ENCODE measurements at regions not wholly inside any gene's neighbourhood (a gene's known extent, or its start where the extent isn't known, plus 50 kb on each side); places are given as distances from the start of the nearest gene placed in this dataset.

GRCh38 chr17:33370401-33370800 is 77.3 kb upstream of the ASIC2 start:
- H3K27me3 ChIP-seq: no peaks in the 10 kb centered on the region
- H3K4me1 ChIP-seq: no peaks in the 10 kb centered on the region
- no peak overlapping the region for H3K27ac ChIP-seq
- H3K9me3 ChIP-seq: no peaks in the 10 kb centered on the region
- intact Hi-C loops (cut with DNase I): no loop called here
- ATAC-seq (no peak), DNase-seq (no peak)
- TF ChIP-seq CTCF (IDR thresholded peaks at IDR 0.05): no peak
- H3K4me3 ChIP-seq: no peak overlapping the region
- no peaks in the 10 kb centered on the region for H3K36me3 ChIP-seq

- H3K27me3 ChIP-seq: no peaks in the 10 kb centered on the region
- H3K27ac ChIP-seq: no peak overlapping the region
- ATAC-seq: no peak
- no peaks in the 10 kb centered on the region for H3K4me1 ChIP-seq
- H3K4me3 ChIP-seq: no peak overlapping the region
- no peak for TF ChIP-seq CTCF (IDR thresholded peaks at IDR 0.05)
- no peaks in the 10 kb centered on the region for H3K9me3 ChIP-seq
- intact Hi-C loops (cut with DNase I): no loop called here
- DNase-seq: no peak
- no peaks in the 10 kb centered on the region for H3K36me3 ChIP-seq
Measured at GRCh38 chr17:33371377-33371776, 78.3 kb upstream of the ASIC2 start.

- Histone ChIP-seq H3K27me3 (no peaks in the 10 kb centered on the region), H3K4me3 (no peak overlapping the region), H3K9me3 (no peaks in the 10 kb centered on the region), H3K36me3 (no peaks in the 10 kb centered on the region), H3K4me1 (no peaks in the 10 kb centered on the region), H3K27ac (no peak overlapping the region)
- ATAC-seq: no peak
- intact Hi-C loops (cut with DNase I): no loop called here
- no peak for TF ChIP-seq CTCF (IDR thresholded peaks at IDR 0.05)
- no peak for DNase-seq
Measured at GRCh38 chr17:33373273-33373672, 80.2 kb upstream of the ASIC2 start.

- Histone ChIP-seq H3K4me1 (no peaks in the 10 kb centered on the region), H3K4me3 (no peak overlapping the region), H3K27ac (no peak overlapping the region), H3K9me3 (no peaks in the 10 kb centered on the region), H3K36me3 (no peaks in the 10 kb centered on the region), H3K27me3 (no peaks in the 10 kb centered on the region)
- intact Hi-C loops (cut with DNase I): no loop called here
- no peak for DNase-seq
- no peak for ATAC-seq
- no peak for TF ChIP-seq CTCF (IDR thresholded peaks at IDR 0.05)
Measured at GRCh38 chr17:33375103-33375502, 82.0 kb upstream of the ASIC2 start.

GRCh38 chr17:33375783-33376182 is 82.7 kb upstream of the ASIC2 start:
- H3K9me3 ChIP-seq: no peaks in the 10 kb centered on the region
- DNase-seq (no peak), ATAC-seq (no peak)
- no peaks in the 10 kb centered on the region for H3K4me1 ChIP-seq
- H3K36me3 ChIP-seq: no peaks in the 10 kb centered on the region
- intact Hi-C loops (cut with DNase I): no loop called here
- no peak overlapping the region for H3K4me3 ChIP-seq
- H3K27me3 ChIP-seq: no peaks in the 10 kb centered on the region
- TF ChIP-seq CTCF (IDR thresholded peaks at IDR 0.05): no peak
- H3K27ac ChIP-seq: no peak overlapping the region

- no peaks in the 10 kb centered on the region for H3K27me3 ChIP-seq
- H3K9me3 ChIP-seq: no peaks in the 10 kb centered on the region
- no peak overlapping the region for H3K4me3 ChIP-seq
- intact Hi-C loops (cut with DNase I): no loop called here
- H3K36me3 ChIP-seq: no peaks in the 10 kb centered on the region
- H3K4me1 ChIP-seq: no peaks in the 10 kb centered on the region
- ATAC-seq (no peak), DNase-seq (no peak)
- TF ChIP-seq CTCF (IDR thresholded peaks at IDR 0.05): no peak
- H3K27ac ChIP-seq: no peak overlapping the region
Measured at GRCh38 chr17:33377837-33378595, 84.9 kb upstream of the ASIC2 start.

Data from upper lobe of right lung (tissue), 1 donor.